ENCODE measurements at regions not wholly inside any gene's neighbourhood (a gene's known extent, or its start where the extent isn't known, plus 50 kb on each side); places are given as distances from the start of the nearest gene placed in this dataset.

DNA sequence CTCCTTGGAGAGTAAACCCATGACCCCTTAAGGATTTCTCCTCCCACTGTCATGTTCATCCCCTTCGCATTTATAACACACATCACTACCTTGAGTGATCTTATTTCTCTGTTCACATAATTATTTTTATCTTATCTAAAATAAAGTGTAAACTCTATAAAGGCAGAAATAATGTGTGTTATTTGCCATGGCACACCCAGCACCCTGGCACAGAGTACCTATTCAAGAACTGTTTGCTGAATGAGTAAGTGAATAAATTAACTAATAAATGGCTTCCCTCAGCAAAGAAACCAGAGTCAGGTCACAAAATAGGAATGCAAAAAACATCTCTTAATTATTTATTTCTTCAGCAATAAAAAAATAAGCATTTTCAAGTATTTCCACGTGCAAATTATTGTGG, 330.3 kb upstream of the GHITM start:
- no peak overlapping the region for H3K4me2 ChIP-seq
- 2% methylated on average over 2 of the region's 2 CpGs for WGBS (ENCODE audit: missing lambda C conversion rate)
- DNase-seq (ENCODE audit: low read depth in 1 of 2, low spot score in 1 of 2) (no peak), FAIRE-seq (no peak), ATAC-seq (no peak)
- ChIA-PET POLR2A (no interaction called here), CTCF (no interaction called here)
- no peak overlapping the region for H3K4me3 ChIP-seq
- no peaks in the 10 kb centered on the region for H3K4me1 ChIP-seq
- H3K9me3 ChIP-seq: no peaks in the 10 kb centered on the region
- TF ChIP-seq ZC3H11A (IDR thresholded peaks at IDR 0.05): no peak
- no peak for TF ChIP-seq CEBPB (IDR thresholded peaks at IDR 0.05)
- TF ChIP-seq, protein P1, sequence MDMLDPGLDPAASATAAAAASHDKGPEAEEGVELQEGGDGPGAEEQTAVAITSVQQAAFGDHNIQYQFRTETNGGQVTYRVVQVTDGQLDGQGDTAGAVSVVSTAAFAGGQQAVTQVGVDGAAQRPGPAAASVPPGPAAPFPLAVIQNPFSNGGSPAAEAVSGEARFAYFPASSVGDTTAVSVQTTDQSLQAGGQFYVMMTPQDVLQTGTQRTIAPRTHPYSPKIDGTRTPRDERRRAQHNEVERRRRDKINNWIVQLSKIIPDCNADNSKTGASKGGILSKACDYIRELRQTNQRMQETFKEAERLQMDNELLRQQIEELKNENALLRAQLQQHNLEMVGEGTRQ (IDR thresholded peaks at IDR 0.05): no peak
- TF ChIP-seq RAD21 (conservative IDR thresholded peaks at IDR 0.05 in 1 of 2, IDR thresholded peaks at IDR 0.05 in 1 of 2): no peak
- no peak for TF ChIP-seq FOXS1 (CRISPR knock-in tag; IDR thresholded peaks at IDR 0.05)
- no peak for TF ChIP-seq KDM1A (IDR thresholded peaks at IDR 0.05; ENCODE audit: low read depth)
- TF ChIP-seq HOXA7 (CRISPR knock-in tag; IDR thresholded peaks at IDR 0.05): no peak
- no peak for TF ChIP-seq NR3C1 (IDR thresholded peaks at IDR 0.05)
- TF ChIP-seq TP53 (CRISPR knock-in tag; IDR thresholded peaks at IDR 0.05): no peak
- no peak for TF ChIP-seq ZNF302 (CRISPR knock-in tag; IDR thresholded peaks at IDR 0.05)
- TF ChIP-seq RFX5 (IDR thresholded peaks at IDR 0.05): no peak
- TF ChIP-seq, protein P2, sequence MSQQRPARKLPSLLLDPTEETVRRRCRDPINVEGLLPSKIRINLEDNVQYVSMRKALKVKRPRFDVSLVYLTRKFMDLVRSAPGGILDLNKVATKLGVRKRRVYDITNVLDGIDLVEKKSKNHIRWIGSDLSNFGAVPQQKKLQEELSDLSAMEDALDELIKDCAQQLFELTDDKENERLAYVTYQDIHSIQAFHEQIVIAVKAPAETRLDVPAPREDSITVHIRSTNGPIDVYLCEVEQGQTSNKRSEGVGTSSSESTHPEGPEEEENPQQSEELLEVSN (IDR thresholded peaks at IDR 0.05; ENCODE audit: borderline replicate concordance, low read depth): no peak
- no peak for TF ChIP-seq RARB (CRISPR knock-in tag; IDR thresholded peaks at IDR 0.05)
- H3K27ac ChIP-seq: no peak overlapping the region

DNA sequence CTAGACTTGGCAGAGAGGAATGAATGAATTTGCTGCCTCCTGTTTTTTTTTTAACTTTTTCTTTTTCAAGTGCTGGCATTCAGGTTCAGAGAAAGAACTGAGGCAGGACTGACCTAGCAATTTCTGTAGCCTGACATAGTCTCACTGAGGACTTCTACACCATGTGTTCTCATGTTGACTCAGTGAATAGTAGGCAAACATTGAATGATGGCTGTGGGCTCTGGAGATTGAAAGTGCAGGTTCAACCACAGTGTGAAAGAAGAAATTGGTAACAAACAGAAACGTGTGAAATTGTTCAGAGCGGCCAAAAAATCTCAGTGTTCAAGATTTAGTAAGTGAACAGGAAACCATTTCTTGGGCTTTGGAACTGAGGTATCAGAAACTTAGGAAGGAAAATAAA, 322.4 kb upstream of the GHITM start:
- no peak for DNase-seq (ENCODE audit: low read depth in 1 of 2, low spot score in 1 of 2)
- 3% methylated on average over 2 of the region's 2 CpGs for WGBS (ENCODE audit: missing lambda C conversion rate)
- Histone ChIP-seq H3K4me3 (no peak overlapping the region), H3K4me2 (no peak overlapping the region), H3K4me1 (no peaks in the 10 kb centered on the region), H3K27ac (no peak overlapping the region), H3K9me3 (no peaks in the 10 kb centered on the region)
- no peak for FAIRE-seq
- no peak for ATAC-seq
- ChIA-PET POLR2A (no interaction called here), CTCF (no interaction called here)
- TF ChIP-seq MAX (IDR thresholded peaks at IDR 0.05) (no peak), ZNF302 (CRISPR knock-in tag; IDR thresholded peaks at IDR 0.05) (no peak), HEYL (CRISPR knock-in tag; IDR thresholded peaks at IDR 0.05) (no peak), HOXB13 (CRISPR knock-in tag; IDR thresholded peaks at IDR 0.05; ENCODE audit: low read depth) (no peak), TFCP2L1 (CRISPR knock-in tag; IDR thresholded peaks at IDR 0.05) (no peak)

GRCh38 chr10:83817797-83818196, 321.5 kb upstream of the GHITM start:
- FAIRE-seq: no peak
- no peak for ATAC-seq
- TF ChIP-seq FOXS1 (CRISPR knock-in tag; IDR thresholded peaks at IDR 0.05) (no peak), HEYL (CRISPR knock-in tag; IDR thresholded peaks at IDR 0.05) (no peak), NPAS2 (CRISPR knock-in tag; IDR thresholded peaks at IDR 0.05; ENCODE audit: borderline replicate concordance) (no peak), KDM1A (IDR thresholded peaks at IDR 0.05; ENCODE audit: low read depth) (no peak), HOXB13 (CRISPR knock-in tag; IDR thresholded peaks at IDR 0.05; ENCODE audit: low read depth) (no peak), RARB (CRISPR knock-in tag; IDR thresholded peaks at IDR 0.05) (no peak), FOSB (CRISPR knock-in tag; IDR thresholded peaks at IDR 0.05) (no peak), REST (IDR thresholded peaks at IDR 0.05) (no peak), NFE2L2 (conservative IDR thresholded peaks at IDR 0.05; ENCODE audit: low read length) (no peak), EP300 (IDR thresholded peaks at IDR 0.05) (no peak), ZNF302 (CRISPR knock-in tag; IDR thresholded peaks at IDR 0.05) (no peak), CBX8 (IDR thresholded peaks at IDR 0.05) (no peak), PBX3 (IDR thresholded peaks at IDR 0.05) (no peak)
- TF ChIP-seq, protein P1 (IDR thresholded peaks at IDR 0.05): no peak
- TF ChIP-seq, protein P3, sequence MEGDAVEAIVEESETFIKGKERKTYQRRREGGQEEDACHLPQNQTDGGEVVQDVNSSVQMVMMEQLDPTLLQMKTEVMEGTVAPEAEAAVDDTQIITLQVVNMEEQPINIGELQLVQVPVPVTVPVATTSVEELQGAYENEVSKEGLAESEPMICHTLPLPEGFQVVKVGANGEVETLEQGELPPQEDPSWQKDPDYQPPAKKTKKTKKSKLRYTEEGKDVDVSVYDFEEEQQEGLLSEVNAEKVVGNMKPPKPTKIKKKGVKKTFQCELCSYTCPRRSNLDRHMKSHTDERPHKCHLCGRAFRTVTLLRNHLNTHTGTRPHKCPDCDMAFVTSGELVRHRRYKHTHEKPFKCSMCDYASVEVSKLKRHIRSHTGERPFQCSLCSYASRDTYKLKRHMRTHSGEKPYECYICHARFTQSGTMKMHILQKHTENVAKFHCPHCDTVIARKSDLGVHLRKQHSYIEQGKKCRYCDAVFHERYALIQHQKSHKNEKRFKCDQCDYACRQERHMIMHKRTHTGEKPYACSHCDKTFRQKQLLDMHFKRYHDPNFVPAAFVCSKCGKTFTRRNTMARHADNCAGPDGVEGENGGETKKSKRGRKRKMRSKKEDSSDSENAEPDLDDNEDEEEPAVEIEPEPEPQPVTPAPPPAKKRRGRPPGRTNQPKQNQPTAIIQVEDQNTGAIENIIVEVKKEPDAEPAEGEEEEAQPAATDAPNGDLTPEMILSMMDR (IDR thresholded peaks at IDR 0.05): no peak
- TF ChIP-seq, protein P4, sequence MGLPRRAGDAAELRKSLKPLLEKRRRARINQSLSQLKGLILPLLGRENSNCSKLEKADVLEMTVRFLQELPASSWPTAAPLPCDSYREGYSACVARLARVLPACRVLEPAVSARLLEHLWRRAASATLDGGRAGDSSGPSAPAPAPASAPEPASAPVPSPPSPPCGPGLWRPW (IDR thresholded peaks at IDR 0.05): no peak

More at GRCh38 chr10:83817797-83818196, 321.5 kb upstream of the GHITM start:
- Histone ChIP-seq H3K27ac (no peak overlapping the region), H3K4me1 (no peaks in the 10 kb centered on the region), H3K4me3 (no peak overlapping the region), H3K9me3 (no peaks in the 10 kb centered on the region), H3K4me2 (no peak overlapping the region)
- no peak for DNase-seq (ENCODE audit: low read depth in 1 of 2, low spot score in 1 of 2)
- ChIA-PET CTCF (no interaction called here), POLR2A (no interaction called here)
- WGBS (ENCODE audit: missing lambda C conversion rate): 10% methylated on average over 3 of the region's 3 CpGs

All from A549 (cell line).